GM19324 (cell line): ENCODE measurements at regions not wholly inside any gene's neighbourhood (a gene's known extent, or its start where the extent isn't known, plus 50 kb on each side); places are given as distances from the start of the nearest gene placed in this dataset.

Experiments
- ATAC-seq: cut with Tn5 transposase; IDR thresholded peaks from one replicate; pipeline ENCODE4 v1.9.1; 2021; ENCODE audit warnings: mild to moderate bottlenecking, moderate library complexity; ENCODE audit not compliant: unreplicated experiment, low FRiP score

DNA sequence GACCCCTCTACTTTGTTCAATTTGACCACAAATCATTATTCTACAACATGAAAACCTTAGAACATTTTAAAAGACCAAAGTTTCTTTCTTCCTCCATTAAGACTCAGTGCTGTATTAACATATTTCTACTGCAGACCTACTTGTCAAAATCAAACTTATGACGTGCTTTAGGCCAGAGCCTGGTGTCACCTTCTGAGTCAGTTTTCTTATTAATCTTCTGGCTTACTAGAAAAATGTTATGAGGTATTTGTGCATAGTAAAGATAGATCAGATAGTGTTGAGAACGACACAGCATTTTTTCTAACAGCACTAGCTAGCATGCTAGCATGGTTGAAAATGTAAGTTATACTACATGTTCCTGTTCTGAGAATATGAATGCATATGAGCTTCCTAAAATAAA, 333.6 kb upstream of the FAM241A start:
- ATAC-seq: no peak

DNA sequence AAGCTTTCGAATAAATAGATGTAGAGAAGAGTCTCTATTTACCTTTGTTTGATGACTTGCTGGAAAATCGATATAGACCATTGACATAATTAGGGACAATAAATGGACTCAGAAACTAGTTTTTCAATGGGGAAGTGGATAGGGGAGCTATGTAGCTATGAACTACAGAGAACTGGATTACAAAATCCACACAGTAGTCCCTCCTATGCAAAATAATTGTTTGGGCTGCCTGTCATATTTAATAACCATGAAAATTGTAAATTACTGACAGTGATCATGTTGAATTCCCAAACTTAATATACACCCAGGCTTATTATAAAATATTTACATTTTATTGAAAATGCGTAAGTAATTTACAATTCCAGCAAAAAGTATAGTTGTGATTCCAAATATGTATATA, 333.1 kb upstream of the FAM241A start:
- ATAC-seq: no peak

GRCh38 chr4:111812760-111813159, 332.5 kb upstream of the FAM241A start:
- ATAC-seq: no peak

- ATAC-seq: no peak
These were observed 331.6 kb upstream of the FAM241A start for GRCh38 chr4:111813555-111814140.

- no peak for ATAC-seq
These were observed 330.3 kb upstream of the FAM241A start for GRCh38 chr4:111814961-111815360.

DNA sequence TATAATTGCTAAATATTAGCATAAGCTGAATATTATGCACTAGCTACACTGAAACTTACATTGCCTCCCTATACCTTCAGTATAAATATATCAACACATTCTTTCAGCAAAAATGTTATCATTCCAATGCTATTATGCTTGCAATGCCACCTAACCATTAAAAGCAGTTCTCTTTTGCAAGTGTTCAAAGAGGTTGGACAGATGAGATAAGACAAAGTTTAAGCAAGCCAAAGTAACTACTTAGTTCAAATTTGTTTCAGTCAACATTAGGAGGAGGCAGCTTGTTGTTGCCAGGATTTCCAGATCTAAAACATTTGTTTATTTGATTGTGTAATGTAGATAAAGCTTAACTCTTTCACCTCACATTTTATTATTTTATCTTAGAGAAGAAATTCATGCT, 323.9 kb upstream of the FAM241A start:
- ATAC-seq: no peak

DNA sequence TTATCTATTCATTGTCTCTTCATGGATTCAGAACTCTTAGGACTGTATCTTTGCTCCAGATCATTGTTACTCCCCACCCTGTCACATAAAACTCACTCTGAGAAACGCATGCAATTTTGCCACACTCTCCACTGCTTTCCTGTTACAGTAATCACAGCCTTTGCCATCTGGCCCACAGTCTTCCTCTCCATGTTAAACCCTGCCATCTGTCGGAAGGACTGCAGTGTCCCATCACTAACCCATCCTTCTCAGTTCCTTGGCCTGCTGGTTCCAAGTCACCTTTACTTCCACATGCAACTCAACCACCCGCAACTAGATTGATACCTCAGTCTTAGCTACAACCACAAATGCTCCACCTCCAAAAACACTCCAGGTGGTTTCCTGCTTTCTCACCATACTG, 308.7 kb upstream of the FAM241A start:
- ATAC-seq: no peak

- no peak for ATAC-seq
These were observed 307.5 kb upstream of the FAM241A start for GRCh38 chr4:111837761-111838160.

DNA sequence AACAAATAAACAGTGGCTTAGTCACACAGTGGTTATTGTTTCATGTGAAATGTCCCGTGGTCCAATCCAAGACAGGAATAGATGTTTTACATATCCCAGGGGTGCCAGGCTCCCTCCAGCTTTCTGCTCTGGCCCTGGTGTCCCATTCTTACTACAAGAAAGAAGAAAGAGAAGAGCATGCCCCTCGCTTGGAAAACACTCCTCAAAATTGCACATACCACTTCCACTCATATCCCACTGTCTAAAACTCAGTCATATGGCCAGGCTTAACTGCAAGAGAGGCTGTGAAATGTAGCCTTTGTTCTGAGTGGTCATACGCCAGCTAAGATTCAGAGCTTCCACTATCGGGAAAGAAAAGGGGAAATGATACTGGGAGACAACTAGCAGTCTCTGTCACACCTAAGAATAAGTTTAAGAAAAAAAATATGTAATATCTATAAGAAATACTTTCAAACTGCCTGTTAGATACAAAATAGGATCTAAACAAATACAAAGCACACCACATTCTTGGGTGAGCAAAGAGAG, 306.8 kb upstream of the FAM241A start:
- peak; percentile 73 for ATAC-seq

DNA sequence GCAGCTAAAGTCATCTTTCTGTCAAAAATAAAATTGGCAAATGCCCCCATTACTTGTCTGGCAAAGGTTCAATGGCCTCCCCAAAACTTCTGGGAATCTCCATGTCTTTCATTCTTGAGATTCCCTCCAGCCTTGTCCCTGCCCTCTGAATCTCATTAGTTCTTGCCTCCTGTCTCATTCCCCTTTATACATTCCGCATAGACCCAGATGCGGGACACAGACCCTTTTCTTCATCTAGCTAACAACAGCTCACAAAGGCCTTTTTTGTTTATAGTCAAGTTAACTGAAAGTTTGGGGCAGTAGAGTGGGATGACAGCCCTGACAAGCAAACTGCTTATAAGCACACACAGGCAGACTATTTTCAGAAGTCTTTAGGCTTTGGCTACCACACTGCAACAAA, 306.1 kb upstream of the FAM241A start:
- no peak for ATAC-seq

GRCh38 chr4:111842336-111842735, 302.9 kb upstream of the FAM241A start:
- no peak for ATAC-seq

DNA sequence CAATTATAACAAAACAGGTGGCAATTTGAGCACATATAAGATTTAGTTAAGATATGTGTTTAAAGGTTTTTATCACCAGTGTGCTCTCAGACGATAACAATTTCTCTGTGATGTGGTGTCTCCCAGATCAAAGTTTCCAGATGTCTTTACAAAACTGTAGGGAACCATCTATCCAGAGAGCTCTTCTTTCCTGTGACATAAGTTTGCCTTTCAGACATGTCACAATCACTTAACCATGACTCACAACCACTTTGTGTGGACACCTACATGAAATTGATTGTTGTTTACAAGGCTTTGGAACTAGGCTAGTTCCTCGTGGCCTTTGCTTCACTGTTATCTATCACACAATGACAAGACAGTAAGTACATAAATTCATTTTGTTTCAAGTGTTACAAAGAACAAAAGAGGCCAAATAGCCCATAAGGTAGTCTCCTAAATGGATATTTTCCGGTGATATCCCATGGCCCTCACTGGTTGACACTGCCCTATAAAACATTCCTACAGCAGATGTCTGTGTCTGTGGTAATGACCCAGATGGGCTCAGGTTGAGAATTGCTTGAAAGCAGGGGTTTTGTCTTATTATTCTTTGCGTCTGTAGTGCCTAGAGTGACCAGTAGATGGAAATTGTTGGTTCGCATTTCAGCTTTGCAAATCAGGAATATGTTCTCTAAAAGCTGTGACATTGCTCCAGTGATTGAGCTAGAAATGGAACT, 297.8 kb upstream of the FAM241A start:
- ATAC-seq: no peak

- no peak for ATAC-seq
These were observed 295.4 kb upstream of the FAM241A start for GRCh38 chr4:111849746-111850284.

DNA sequence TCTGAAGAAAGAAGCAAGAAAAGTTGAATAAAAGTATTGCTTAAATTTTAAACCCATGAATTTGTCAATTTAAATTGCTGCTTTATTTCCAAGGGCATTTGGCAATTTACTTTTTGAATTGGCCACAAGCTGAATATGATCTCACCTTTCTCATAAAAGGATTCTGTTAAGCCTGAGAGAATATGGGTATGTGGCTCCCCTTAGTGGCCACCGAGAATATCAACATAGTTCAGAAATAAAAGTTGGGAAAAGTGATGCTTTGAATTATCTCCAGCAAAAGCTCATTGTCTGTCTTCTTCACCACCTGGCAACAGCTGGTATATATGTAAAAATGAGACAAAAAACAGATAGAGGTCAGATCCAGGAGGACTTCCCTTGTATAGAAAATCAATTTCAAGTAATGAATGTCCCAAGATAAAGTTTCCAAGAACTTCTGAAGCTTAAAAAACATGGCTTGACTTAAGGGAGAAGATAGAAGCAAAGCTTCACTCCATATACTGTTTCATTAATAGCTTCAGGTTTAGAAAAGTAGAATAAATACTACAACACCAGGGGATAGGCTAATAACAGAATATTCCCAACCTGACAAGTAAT, 290.7 kb upstream of the FAM241A start:
- ATAC-seq: no peak

DNA sequence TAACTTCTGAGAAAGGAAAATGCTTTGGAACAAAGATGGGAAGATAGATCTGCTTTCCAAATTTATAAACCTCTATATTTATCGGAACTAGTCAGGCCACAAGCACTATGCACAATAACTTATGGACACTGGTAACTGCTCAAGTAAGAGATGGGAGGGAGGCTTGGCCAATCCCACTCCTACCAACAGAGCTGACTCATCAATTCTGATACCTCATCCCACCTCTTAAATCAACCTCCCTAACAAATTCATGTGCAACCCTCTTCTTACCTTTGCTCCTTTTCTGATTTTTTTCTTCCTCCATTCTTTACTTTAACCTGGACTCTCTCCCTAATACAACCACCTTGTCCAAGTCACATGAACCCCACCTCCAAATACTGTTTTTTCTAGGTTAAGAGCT, 289.9 kb upstream of the FAM241A start:
- ATAC-seq: no peak

DNA sequence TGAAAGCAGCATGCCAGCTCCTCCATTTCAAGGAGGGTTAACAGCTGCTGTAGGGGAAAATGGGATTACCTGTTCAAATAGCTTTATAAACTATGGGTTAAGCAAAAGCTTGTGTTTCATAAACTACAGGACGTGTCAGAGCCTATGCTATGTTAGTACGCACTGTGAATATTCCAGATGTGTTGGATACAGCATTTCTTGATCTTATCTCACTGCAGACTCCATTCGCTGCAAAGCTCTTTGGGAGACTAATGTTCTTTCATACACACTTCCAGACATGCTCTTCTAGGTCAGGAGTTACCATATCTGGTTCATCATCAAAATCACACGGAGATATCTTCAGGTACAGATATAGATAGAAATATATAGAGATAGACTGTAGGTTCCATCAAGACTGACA, 281.2 kb upstream of the FAM241A start:
- no peak for ATAC-seq

GRCh38 chr4:111869339-111869738, 275.9 kb upstream of the FAM241A start:
- no peak for ATAC-seq

DNA sequence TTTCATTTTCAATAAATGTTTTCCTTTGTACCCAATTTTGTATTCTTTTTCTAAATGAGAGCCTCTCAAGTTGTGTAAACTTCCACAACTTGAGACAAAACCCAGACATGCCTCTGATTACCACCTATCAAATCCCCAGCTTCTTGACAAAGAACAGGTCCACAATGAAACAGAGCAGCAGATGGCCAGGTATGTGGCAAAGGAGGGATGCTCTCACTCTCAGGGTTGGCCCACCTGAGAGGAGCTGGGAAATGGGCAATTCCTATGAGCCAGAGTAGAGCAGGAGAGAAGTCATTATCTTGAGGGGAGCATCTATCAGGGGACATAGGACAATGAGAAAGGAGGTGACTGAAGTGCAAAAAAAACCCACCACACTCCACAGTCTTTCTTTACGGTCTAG, 273.5 kb upstream of the FAM241A start:
- no peak for ATAC-seq

- ATAC-seq: no peak
These were observed 271.5 kb upstream of the FAM241A start for GRCh38 chr4:111873801-111874200.

DNA sequence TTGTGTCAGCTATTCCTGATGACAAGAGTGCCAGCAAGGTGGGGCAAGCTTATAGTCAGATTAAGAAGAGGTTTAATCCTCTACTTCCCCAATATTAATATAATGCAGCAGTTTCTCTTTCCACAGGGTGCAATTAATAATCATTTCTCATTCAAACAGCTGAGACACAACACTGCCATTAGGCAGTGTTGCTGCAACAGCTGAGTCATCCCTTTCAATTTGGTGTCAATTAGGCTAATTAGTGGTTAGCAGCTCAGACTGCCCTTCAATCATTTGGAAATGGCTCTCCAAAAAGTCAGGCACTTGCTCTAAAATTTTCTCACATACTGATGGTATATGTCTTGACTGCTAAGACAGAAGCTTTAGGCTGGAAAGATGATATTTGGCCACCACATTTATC, 265.7 kb upstream of the FAM241A start:
- ATAC-seq: no peak

GRCh38 chr4:111880116-111880515, 265.1 kb upstream of the FAM241A start:
- ATAC-seq: no peak

GRCh38 chr4:111883557-111883999, 261.7 kb upstream of the FAM241A start:
- ATAC-seq: no peak
